ENCODE measurements at regions not wholly inside any gene's neighbourhood (a gene's known extent, or its start where the extent isn't known, plus 50 kb on each side); places are given as distances from the start of the nearest gene placed in this dataset.

- TF ChIP-seq TAF1 (IDR thresholded peaks at IDR 0.05; ENCODE audit: low read depth, low read length) (no peak), POLR2A (IDR thresholded peaks at IDR 0.05; ENCODE audit: low read depth, low read length) (no peak)
Measured at GRCh38 chr2:129233751-129234406, 745.6 kb upstream of the RAB6C start.
